ENCODE measurements at regions not wholly inside any gene's neighbourhood (a gene's known extent, or its start where the extent isn't known, plus 50 kb on each side); places are given as distances from the start of the nearest gene placed in this dataset.
"Not testable (repeated sequence)": the region's sequence is repeated elsewhere in the genome, so short reads cannot be mapped to it uniquely, and the experiment has no call there.

DNA sequence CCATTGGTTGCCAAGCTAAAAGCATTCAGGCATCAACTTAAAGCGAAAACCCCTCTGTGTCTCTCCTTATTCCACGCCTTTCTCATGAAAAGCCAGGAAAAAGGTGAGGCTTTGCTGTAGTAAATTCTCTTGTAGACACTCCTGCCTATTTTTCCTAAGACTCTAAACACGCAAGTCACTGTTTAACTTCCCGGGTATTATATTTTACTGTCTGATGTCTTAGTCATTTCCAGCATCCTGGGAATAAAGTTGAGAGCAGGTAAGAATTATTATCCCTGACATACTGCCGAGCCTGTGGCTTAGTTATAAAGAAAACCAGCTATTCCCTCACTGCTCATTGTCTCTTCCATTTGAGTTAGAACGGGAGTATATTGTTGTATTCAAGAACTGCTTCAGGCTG is 112.4 kb upstream of the GATA6 start:
- DNase-seq: no peak
- WGBS: 83% methylated on average over 6 of the region's 6 CpGs
- Histone ChIP-seq H3K4me3 (ENCODE audit: low read length) (no peak overlapping the region), H3K27ac (ENCODE audit: low read length) (no peak overlapping the region), H3K4me1 (ENCODE audit: control insufficient read depth, insufficient read depth, low read length) (no peaks in the 10 kb centered on the region), H3K27me3 (ENCODE audit: control insufficient read depth, insufficient read depth) (no peaks in the 10 kb centered on the region), H3K9me3 (ENCODE audit: control insufficient read depth, low read length) (no peaks in the 10 kb centered on the region)
- no peak for ATAC-seq
- intact Hi-C loops (cut with DNase I): no loop called here

DNA sequence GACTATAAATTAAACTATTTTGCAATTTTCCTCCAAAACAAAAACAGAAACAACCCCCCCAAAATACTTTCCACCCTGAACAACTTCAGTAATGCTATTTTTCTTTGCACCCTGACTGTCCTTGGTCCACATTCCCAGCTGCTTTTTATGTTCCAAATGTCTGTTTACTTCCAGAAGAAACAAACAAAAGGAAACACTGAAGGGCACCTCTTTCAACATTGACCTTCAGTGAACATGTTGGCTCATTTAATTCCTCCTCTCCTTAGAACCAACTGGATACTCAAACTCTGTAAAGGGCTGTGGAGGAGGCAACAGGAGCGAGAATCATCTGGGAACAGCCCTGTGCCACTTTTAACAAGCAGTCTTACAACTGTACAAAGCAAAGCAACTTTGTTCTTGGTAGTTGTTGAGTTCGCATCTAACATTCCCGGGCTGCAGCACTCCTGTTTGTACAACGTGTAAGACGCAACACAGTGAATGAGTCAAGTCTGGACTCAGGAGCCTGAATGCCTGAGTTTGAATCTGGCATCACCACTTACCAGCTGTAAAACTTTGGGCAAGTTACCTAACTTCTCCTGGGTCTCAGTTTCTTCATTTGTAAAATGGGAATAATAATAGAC is 111.4 kb upstream of the GATA6 start:
- intact Hi-C loops (cut with DNase I): no loop called here
- H3K4me1 ChIP-seq (ENCODE audit: control insufficient read depth, insufficient read depth, low read length): no peaks in the 10 kb centered on the region
- H3K9me3 ChIP-seq (ENCODE audit: control insufficient read depth, low read length): no peaks in the 10 kb centered on the region
- DNase-seq (no peak), ATAC-seq (no peak)
- no peaks in the 10 kb centered on the region for H3K27me3 ChIP-seq (ENCODE audit: control insufficient read depth, insufficient read depth)
- 80% methylated on average over 5 of the region's 5 CpGs for WGBS
- H3K27ac ChIP-seq (ENCODE audit: low read length): no peak overlapping the region
- no peak overlapping the region for H3K4me3 ChIP-seq (ENCODE audit: low read length)

DNA sequence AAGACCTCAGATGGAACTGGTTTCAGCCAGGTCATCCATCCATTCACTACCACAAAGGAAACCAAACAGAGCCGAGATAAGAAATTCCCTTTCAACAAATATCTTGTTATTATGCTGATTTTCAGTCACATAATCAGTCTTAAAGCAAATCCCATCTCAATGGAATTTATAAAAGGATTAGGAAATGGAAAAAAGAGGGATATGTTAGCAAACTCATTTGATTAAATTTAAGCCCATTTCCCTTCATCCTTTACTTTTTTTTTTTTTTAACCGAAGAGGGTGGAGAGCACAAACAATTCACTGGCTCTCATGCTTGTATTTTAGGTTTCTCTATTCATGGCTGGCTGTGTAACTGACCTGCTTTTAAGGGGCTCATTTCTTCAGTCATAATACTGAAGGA is 109.0 kb upstream of the GATA6 start:
- Histone ChIP-seq H3K9me3 (ENCODE audit: control insufficient read depth, low read length) (no peaks in the 10 kb centered on the region), H3K4me1 (ENCODE audit: control insufficient read depth, insufficient read depth, low read length) (no peaks in the 10 kb centered on the region), H3K27me3 (ENCODE audit: control insufficient read depth, insufficient read depth) (no peaks in the 10 kb centered on the region), H3K4me3 (ENCODE audit: low read length) (no peak overlapping the region), H3K27ac (ENCODE audit: low read length) (no peak overlapping the region)
- intact Hi-C loops (cut with DNase I): loop anchor here in 1 of 4 donors (10.0 kb wide), 1 partner anchor 56 kb away; no protein-coding TSS in a partner anchor
- 54% methylated on average over 2 of the region's 2 CpGs for WGBS
- DNase-seq (no peak), ATAC-seq (no peak)

DNA sequence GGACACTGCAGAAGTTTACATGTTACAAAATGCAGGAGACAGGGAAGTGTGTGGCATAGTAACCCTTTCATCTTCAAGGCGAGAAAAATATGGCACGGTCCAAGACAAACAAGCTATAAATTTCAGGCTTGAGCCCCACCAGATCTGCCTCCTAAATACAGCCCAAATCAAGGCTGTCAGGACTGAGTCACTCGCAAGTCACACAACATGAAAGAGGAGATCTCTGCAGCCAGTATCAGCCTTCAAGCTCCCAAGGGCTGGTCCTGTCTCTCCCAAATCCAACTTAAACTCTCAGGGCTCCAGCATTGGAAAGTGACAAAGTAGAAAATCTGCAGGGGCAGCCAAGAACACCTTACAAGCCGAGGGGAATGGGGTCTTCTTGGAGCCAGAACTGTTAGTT is 106.3 kb upstream of the GATA6 start:
- intact Hi-C loops (cut with DNase I): loop anchor here in 1 of 4 donors (10.0 kb wide), 1 partner anchor 58 kb away; no protein-coding TSS in a partner anchor
- Histone ChIP-seq H3K9me3 (ENCODE audit: control insufficient read depth, low read length) (no peaks in the 10 kb centered on the region), H3K27ac (ENCODE audit: low read length) (no peak overlapping the region), H3K4me3 (ENCODE audit: low read length) (no peak overlapping the region), H3K4me1 (ENCODE audit: control insufficient read depth, insufficient read depth, low read length) (no peaks in the 10 kb centered on the region), H3K27me3 (ENCODE audit: control insufficient read depth, insufficient read depth) (no peaks in the 10 kb centered on the region)
- DNase-seq (no peak), ATAC-seq (no peak)
- WGBS: 82% methylated on average over 4 of the region's 4 CpGs

DNA sequence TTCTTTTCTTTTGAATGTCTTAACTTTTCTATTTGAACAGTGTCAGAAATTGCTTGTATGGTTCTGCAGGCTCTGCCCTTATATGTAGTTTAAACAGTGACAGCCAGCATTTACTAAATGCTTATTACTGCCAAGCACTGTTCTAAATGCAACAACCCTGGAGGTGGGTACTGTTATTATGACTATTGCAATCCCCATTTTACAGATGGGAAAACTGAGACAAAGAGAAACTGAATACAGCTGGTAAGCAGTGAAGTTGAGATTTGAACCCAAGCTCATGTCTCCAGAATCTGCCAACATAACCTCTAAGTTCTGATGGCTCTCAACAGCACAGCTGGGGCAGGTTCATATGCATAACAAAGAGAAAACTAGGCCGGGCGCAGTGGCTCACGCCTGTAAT is 105.7 kb upstream of the GATA6 start:
- DNase-seq (no peak), ATAC-seq (no peak)
- no peaks in the 10 kb centered on the region for H3K27me3 ChIP-seq (ENCODE audit: control insufficient read depth, insufficient read depth)
- no peak overlapping the region for H3K4me3 ChIP-seq (ENCODE audit: low read length)
- H3K9me3 ChIP-seq (ENCODE audit: control insufficient read depth, low read length): no peaks in the 10 kb centered on the region
- H3K4me1 ChIP-seq (ENCODE audit: control insufficient read depth, insufficient read depth, low read length): no peaks in the 10 kb centered on the region
- WGBS: 87% methylated on average over 3 of the region's 3 CpGs
- intact Hi-C loops (cut with DNase I): loop anchor here in 1 of 4 donors (10.0 kb wide), 1 partner anchor 59 kb away; no protein-coding TSS in a partner anchor
- no peak overlapping the region for H3K27ac ChIP-seq (ENCODE audit: low read length)

DNA sequence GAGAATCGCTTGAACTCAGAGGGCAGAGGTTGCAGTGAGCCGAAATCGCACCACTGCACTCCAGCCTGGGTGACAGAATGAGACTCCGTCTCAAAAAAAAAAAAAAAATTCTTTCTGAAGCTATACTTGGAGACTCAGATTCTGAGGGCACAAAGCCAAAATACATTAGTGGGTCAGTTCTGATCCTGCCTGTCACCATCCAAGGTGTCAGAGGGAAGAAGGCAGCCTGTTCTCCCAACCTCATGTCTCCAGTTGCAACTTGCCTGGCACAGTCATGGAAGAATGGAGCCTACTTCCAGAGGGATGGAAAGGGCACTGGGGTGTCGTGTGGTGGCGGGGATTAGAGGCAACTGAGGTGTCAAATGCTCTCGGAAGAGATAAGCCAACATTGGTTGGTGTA is 104.8 kb upstream of the GATA6 start:
- H3K4me1 ChIP-seq (ENCODE audit: control insufficient read depth, insufficient read depth, low read length): no peaks in the 10 kb centered on the region
- 67% methylated on average over 6 of the region's 7 CpGs for WGBS

DNA sequence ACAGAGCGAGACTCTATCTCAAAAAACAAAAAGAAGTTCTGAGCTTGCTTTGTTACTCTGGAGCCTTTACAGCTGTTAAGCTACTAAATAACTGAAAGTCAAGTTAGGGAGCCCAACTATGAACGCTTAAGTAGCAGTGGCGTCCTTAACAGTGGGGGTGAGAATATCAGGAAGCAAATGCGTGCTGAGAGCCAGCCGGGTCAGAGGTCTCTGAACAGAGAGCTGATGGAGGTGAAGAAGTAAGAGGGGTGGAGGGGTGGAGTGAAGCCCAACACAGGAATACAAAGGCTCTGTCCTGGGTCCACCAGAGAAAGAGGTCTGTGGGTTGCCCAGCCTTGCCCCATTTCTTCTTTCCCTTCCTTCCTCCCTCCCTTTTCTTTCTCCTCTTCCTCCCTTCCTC is 104.1 kb upstream of the GATA6 start:
- no peak overlapping the region for H3K27ac ChIP-seq (ENCODE audit: low read length)
- intact Hi-C loops (cut with DNase I): loop anchor here in 1 of 4 donors (10.0 kb wide), 1 partner anchor 61 kb away; no protein-coding TSS in a partner anchor
- DNase-seq: no peak
- no peaks in the 10 kb centered on the region for H3K9me3 ChIP-seq (ENCODE audit: control insufficient read depth, low read length)
- WGBS: 64% methylated on average over 5 of the region's 5 CpGs
- H3K27me3 ChIP-seq (ENCODE audit: control insufficient read depth, insufficient read depth): no peaks in the 10 kb centered on the region
- H3K4me1 ChIP-seq (ENCODE audit: control insufficient read depth, insufficient read depth, low read length): no peaks in the 10 kb centered on the region
- no peak for ATAC-seq
- no peak overlapping the region for H3K4me3 ChIP-seq (ENCODE audit: low read length)

More for the DNA sequence above, 104.8 kb upstream of the GATA6 start:
- intact Hi-C loops (cut with DNase I): loop anchor here in 1 of 4 donors (10.0 kb wide), 1 partner anchor 60 kb away; no protein-coding TSS in a partner anchor
- no peaks in the 10 kb centered on the region for H3K27me3 ChIP-seq (ENCODE audit: control insufficient read depth, insufficient read depth)
- no peak overlapping the region for H3K4me3 ChIP-seq (ENCODE audit: low read length)
- DNase-seq (no peak), ATAC-seq (no peak)
- no peak overlapping the region for H3K27ac ChIP-seq (ENCODE audit: low read length)
- no peaks in the 10 kb centered on the region for H3K9me3 ChIP-seq (ENCODE audit: control insufficient read depth, low read length)

DNA sequence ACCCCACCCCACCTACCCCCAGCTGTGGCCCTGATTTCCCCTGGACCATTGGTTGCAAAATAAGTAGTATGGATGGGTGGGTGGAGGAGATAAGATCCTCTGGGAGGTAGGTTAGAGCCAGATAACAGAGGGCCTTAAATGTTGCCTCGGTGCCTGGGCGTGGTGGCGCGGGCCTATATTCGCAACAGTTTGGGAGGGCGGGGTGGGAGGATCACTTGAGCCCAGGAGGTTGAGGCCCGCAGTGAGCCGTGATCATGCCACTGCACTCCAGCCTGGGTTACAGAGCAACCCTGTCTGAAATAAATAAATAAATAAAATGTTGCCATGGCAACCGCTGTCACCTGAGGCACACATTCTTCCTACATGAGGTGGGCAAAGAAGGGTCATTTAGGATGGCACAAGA is 103.3 kb upstream of the GATA6 start:
- Histone ChIP-seq H3K9me3 (ENCODE audit: control insufficient read depth, low read length) (no peaks in the 10 kb centered on the region), H3K4me3 (ENCODE audit: low read length) (no peak overlapping the region), H3K27me3 (ENCODE audit: control insufficient read depth, insufficient read depth) (no peaks in the 10 kb centered on the region), H3K4me1 (ENCODE audit: control insufficient read depth, insufficient read depth, low read length) (no peaks in the 10 kb centered on the region), H3K27ac (ENCODE audit: low read length) (no peak overlapping the region)
- no peak for ATAC-seq
- 91% methylated on average over 9 of the region's 9 CpGs for WGBS
- intact Hi-C loops (cut with DNase I): loop anchor here in 1 of 4 donors (10.0 kb wide), 1 partner anchor 61 kb away; no protein-coding TSS in a partner anchor
- DNase-seq: no peak

DNA sequence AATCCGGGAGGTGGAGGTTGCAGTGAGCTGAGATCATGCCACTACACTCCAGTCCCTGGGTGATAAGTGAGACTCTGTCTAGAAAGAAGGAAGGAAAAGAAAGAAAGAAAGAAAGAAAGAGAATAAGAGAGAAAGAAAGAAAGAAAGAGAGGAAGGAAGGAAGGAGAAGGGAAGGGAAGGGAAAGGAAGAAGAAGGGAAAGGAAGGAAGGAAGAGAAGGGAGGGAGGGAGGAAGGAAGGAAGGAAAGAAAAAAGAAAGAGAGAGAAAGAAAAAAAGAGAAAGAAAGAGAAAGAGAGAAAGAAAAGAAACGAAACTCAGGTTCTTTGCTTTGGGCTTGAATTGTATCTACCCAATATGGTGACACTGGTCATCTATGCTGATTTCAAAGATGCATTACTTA is 102.3 kb upstream of the GATA6 start:
- Histone ChIP-seq H3K9me3 (ENCODE audit: control insufficient read depth, low read length) (no peaks in the 10 kb centered on the region), H3K27me3 (ENCODE audit: control insufficient read depth, insufficient read depth) (no peaks in the 10 kb centered on the region), H3K27ac (ENCODE audit: low read length) (no peak overlapping the region), H3K4me1 (ENCODE audit: control insufficient read depth, insufficient read depth, low read length) (no peaks in the 10 kb centered on the region), H3K4me3 (ENCODE audit: low read length) (no peak overlapping the region)
- 82% methylated on average over 2 of the region's 2 CpGs for WGBS
- DNase-seq: no peak
- intact Hi-C loops (cut with DNase I): loop anchor here in 1 of 4 donors (10.0 kb wide), 1 partner anchor 62 kb away; no protein-coding TSS in a partner anchor
- ATAC-seq: no peak

DNA sequence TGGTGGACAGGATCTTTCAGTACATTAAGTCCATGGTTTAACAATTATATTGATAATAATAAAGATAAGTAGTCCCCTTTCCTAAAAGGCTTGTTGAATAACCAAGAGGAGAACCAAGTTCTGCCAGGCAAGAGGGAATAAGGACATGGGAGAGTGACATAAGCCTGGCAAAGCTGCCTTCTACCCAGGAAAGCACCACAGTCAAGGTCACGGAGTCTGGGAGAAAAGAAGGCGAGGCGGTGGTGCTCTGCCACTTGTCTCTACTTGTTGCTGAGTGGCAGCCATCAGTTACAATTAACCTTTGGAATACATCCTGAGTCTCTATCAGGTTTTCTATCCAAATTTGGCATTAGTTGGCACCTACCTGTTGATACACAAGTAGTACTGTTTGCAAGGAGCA is 101.7 kb upstream of the GATA6 start:
- H3K27ac ChIP-seq (ENCODE audit: low read length): no peak overlapping the region
- H3K4me1 ChIP-seq (ENCODE audit: control insufficient read depth, insufficient read depth, low read length): no peaks in the 10 kb centered on the region
- WGBS: 85% methylated on average over 3 of the region's 3 CpGs
- ATAC-seq (no peak), DNase-seq (no peak)
- H3K4me3 ChIP-seq (ENCODE audit: low read length): no peak overlapping the region
- no peaks in the 10 kb centered on the region for H3K27me3 ChIP-seq (ENCODE audit: control insufficient read depth, insufficient read depth)
- H3K9me3 ChIP-seq (ENCODE audit: control insufficient read depth, low read length): no peaks in the 10 kb centered on the region
- intact Hi-C loops (cut with DNase I): loop anchor here in 1 of 4 donors (10.0 kb wide), 1 partner anchor 63 kb away; no protein-coding TSS in a partner anchor

DNA sequence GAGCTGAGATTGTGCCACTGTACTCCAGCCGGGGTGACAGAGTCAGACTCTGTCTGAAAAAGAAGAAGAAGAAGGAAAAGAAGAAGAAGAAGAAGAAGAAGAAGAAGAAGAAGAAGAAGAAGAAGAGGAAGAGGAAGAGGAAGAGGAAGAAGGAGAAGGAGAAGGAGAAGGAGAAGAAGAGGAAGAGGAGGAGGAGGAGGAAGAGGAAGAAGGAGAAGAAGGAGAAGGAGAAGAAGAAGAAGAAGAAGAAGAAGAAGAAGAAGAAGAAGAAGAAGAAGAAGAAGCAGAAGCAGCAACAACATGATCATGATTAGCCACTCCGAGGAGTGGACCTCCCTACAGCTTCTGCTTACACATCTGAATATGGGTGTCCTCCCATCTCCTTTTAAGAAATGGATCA is 100.6 kb upstream of the GATA6 start:
- H3K27me3 ChIP-seq (ENCODE audit: control insufficient read depth, insufficient read depth); H3K4me3 ChIP-seq (ENCODE audit: low read length); DNase-seq; H3K27ac ChIP-seq (ENCODE audit: low read length); H3K4me1 ChIP-seq (ENCODE audit: control insufficient read depth, insufficient read depth, low read length); ATAC-seq; H3K9me3 ChIP-seq (ENCODE audit: control insufficient read depth, low read length): not testable (repeated sequence)
- intact Hi-C loops (cut with DNase I): loop anchor here in 1 of 4 donors (10.0 kb wide), 1 partner anchor 64 kb away; no protein-coding TSS in a partner anchor
- WGBS: 92% methylated on average over 2 of the region's 2 CpGs

Data from right cardiac atrium (tissue), 5 donors.